K562 (cell line): ENCODE measurements at regions not wholly inside any gene's neighbourhood (a gene's known extent, or its start where the extent isn't known, plus 50 kb on each side); places are given as distances from the start of the nearest gene placed in this dataset.

Experiments
- ATAC-seq: fragments of 200-7000 bp; cut with Tn5 transposase; 3 replicates; pipeline ENCODE4 v1.9.1; 2020; ENCODE audit warnings: moderate library complexity
- BruUV-seq: library from RNA; stranded (reverse); fragments of 400-500 nt; replicated peaks from 2 replicates; lab custom pipeline; 2021; lab: Mats Ljungman, UMichigan
- CTCF ChIA-PET: fragments of 300-600 bp; formaldehyde crosslinking; extraction: SDS; loops from one replicate; lab custom pipeline; 2021; ENCODE audit warnings: low intra/inter-chr PET ratio; lab: Yijun Ruan, JAX
- POLR2A ChIA-PET: fragments of 300-600, 350-650 bp; sonication (Branson Sonifier 250); formaldehyde crosslinking; extraction: SDS; loops from one replicate; lab custom pipeline; 2021; ENCODE audit warnings: antibody characterized with exemption, inconsistent platforms; lab: Yijun Ruan, JAX
- DNase-seq, 4 experiments: peaks; one replicate each; pipeline versions ENCODE4 v3.0.0 to v3.0.0-alpha.2; 2011 to 2018; ENCODE audit warnings: low spot score in 3 of 4, mixed read lengths in 3 of 4; ENCODE audit errors: extremely low read depth in 1 of 4
- FAIRE-seq: peaks from 2 replicates; lab custom pipeline; 2011; peaks lifted over from hg19 to GRCh38; lab: Jason Lieb, UNC
- H2AFZ ChIP-seq: 2 replicates; pipeline ENCODE4 v1.6.0; 2011; ENCODE audit warnings: low read depth, low read length, control low read depth, inconsistent platforms
- H3K27ac ChIP-seq: fragments of 200-600 bp; 3 replicates; pipeline ENCODE4 v1.8.0; 2011; ENCODE audit warnings: low read depth, mild to moderate bottlenecking, control low read depth, inconsistent platforms, low read length, moderate library complexity, mixed read lengths; ENCODE audit errors: extremely low read depth
- H3K27me3 ChIP-seq, 2 experiments: fragments of 300-600 bp in 1 of 2; 2 replicates in 1 of 2; 3 replicates in 1 of 2; pipeline versions ENCODE4 v1.6.0 to v1.8.0; 2011; ENCODE audit warnings: inconsistent platforms in 2 of 2, low read length in 2 of 2, mild to moderate bottlenecking in 1 of 2, mixed read lengths in 1 of 2, moderate library complexity in 1 of 2; ENCODE audit not compliant: control insufficient read depth in 2 of 2, insufficient read depth in 2 of 2
- H3K36me3 ChIP-seq: fragments of 300-600 bp; 3 replicates; pipeline ENCODE4 v1.8.0; 2011; ENCODE audit warnings: mild to moderate bottlenecking, low read length, inconsistent platforms; ENCODE audit not compliant: control insufficient read depth, insufficient read depth
- H3K4me1 ChIP-seq, 2 experiments: fragments of 200-600 bp in 1 of 2; replicated peaks in 1 of 2; 2 replicates in 1 of 2; 3 replicates in 1 of 2; pipeline versions ENCODE4 v1.5.1 to v1.8.0; 2011; ENCODE audit warnings: inconsistent platforms in 2 of 2, low read length in 2 of 2, mild to moderate bottlenecking in 1 of 2, mixed read lengths in 1 of 2, moderate library complexity in 1 of 2; ENCODE audit not compliant: control insufficient read depth in 2 of 2, insufficient read depth in 2 of 2
- H3K4me2 ChIP-seq: 2 replicates; pipeline ENCODE4 v1.6.1; 2011; ENCODE audit warnings: low read length, control low read depth, inconsistent platforms, mixed read lengths; ENCODE audit not compliant: insufficient read depth
- H3K4me3 ChIP-seq: fragments of 200-600 bp; sonication (generic), shearing (Covaris generic); 2 replicates; pipeline ENCODE4 v1.5.1; 2016; ENCODE audit warnings: control low read depth, inconsistent platforms
- H3K79me2 ChIP-seq: fragments of 200-600 bp; 3 replicates; pipeline ENCODE4 v1.8.0; 2011; ENCODE audit warnings: low read length, inconsistent platforms; ENCODE audit not compliant: control insufficient read depth, insufficient read depth
- H3K9ac ChIP-seq, 2 experiments: 2 replicates each; pipeline versions ENCODE4 v1.6.0 to v1.6.1; 2011; ENCODE audit warnings: low read depth in 2 of 2, low read length in 2 of 2, control low read depth in 1 of 2, inconsistent platforms in 1 of 2, mild to moderate bottlenecking in 1 of 2, mixed read lengths in 1 of 2; ENCODE audit not compliant: insufficient read depth in 1 of 2
- H3K9me1 ChIP-seq: one replicate; pipeline ENCODE4 v1.6.0; 2011; ENCODE audit warnings: inconsistent platforms, mild to moderate bottlenecking, low read length, moderate library complexity; ENCODE audit not compliant: control insufficient read depth, insufficient read depth
- H3K9me3 ChIP-seq: replicated peaks from 2 replicates; pipeline ENCODE4 v1.5.1; 2011; ENCODE audit warnings: low read depth, low read length, inconsistent platforms; ENCODE audit not compliant: control insufficient read depth, insufficient read depth
- H4K20me1 ChIP-seq: replicated peaks from 2 replicates; pipeline ENCODE4 v1.6.1; 2011; ENCODE audit warnings: low read length, inconsistent platforms, mixed read lengths; ENCODE audit not compliant: control insufficient read depth, insufficient read depth
- FUS ChIP-seq: fragments of 200-400 bp; formaldehyde crosslinking; optimal IDR thresholded peaks from 2 replicates; pipeline ENCODE3; 2017; ENCODE audit warnings: low read depth, low read length
- HDAC3 ChIP-seq: fragments of 450-650 bp; IDR thresholded peaks from 2 replicates; pipeline ENCODE4 v1.6.1; 2018; ENCODE audit warnings: borderline replicate concordance, mild to moderate bottlenecking, moderate library complexity; ENCODE audit not compliant: partially characterized antibody
- NR4A1 ChIP-seq, 2 experiments: fragments of 250-450 bp in 1 of 2; fragments of 450-650 bp in 1 of 2; sonication (Bioruptor Pico) in 1 of 2; IDR thresholded peaks; 2 replicates each; pipeline versions ENCODE4 v1.4.0 to v1.6.1; 2016 to 2020; ENCODE audit warnings: mild to moderate bottlenecking in 2 of 2, missing compliant biosample characterization in 1 of 2, missing genetic modification characterization in 1 of 2, moderate library complexity in 1 of 2
- ZKSCAN1 ChIP-seq: fragments of 150-350 bp; IDR thresholded peaks from 2 replicates; pipeline ENCODE4 v1.6.1; 2016; ENCODE audit warnings: low read depth, low read length
- ZNF232 ChIP-seq: sonication (generic); formaldehyde crosslinking; IDR thresholded peaks from 2 replicates; pipeline ENCODE4 v1.8.0; 2022; ENCODE audit warnings: mild to moderate bottlenecking, missing genetic modification reagents
- ZNF311 ChIP-seq: fragments of 250-450 bp; sonication (Bioruptor Pico); IDR thresholded peaks from 2 replicates; pipeline ENCODE4 v1.4.0; 2020; ENCODE audit warnings: mild to moderate bottlenecking, moderate library complexity
- ZNF668 ChIP-seq: fragments of 250-450 bp; sonication (Bioruptor Pico); IDR thresholded peaks from 2 replicates; pipeline ENCODE4 v1.8.0; 2022; ENCODE audit warnings: mild to moderate bottlenecking, inconsistent platforms
- WGBS: fragments of 100-300 bp; shearing (Covaris generic); methylation state at CpG from one replicate; pipeline ENCODE4 v1.1.6; 2016; ENCODE audit warnings: low coverage, mixed read lengths; ENCODE audit not compliant: insufficient coverage; ENCODE audit errors: missing lambda C conversion rate; 5-methylcytosine and 5-hydroxymethylcytosine counted together
- in situ Hi-C: fragments of 300-500 bp; cut with MboI; formaldehyde crosslinking; loops from 4 replicates; pipeline ENCODE4 v1.15.0; 2018; ENCODE audit warnings: inconsistent platforms, mixed read lengths
- intact Hi-C: fragments of 100-400 bp; cut with micrococcal nuclease; formaldehyde crosslinking; loops from 2 replicates; pipeline ENCODE4 v1.14.2; 2022
- TF ChIP-seq, protein P1 (sequence below): fragments of 450-650 bp; formaldehyde crosslinking; IDR thresholded peaks from 2 replicates; pipeline ENCODE4 v1.4.0; 2020; ENCODE audit warnings: mild to moderate bottlenecking, moderate library complexity
- TF ChIP-seq, protein P2 (sequence below): IDR thresholded peaks from 2 replicates; pipeline ENCODE4 v1.6.1; 2011; ENCODE audit not compliant: insufficient read length; ENCODE audit errors: extremely low read depth
- TF ChIP-seq, protein P3 (sequence below): fragments of 450-650 bp; IDR thresholded peaks from 2 replicates; pipeline ENCODE4 v1.7.0; 2016; ENCODE audit warnings: borderline replicate concordance
- TF ChIP-seq, protein P4 (sequence below): fragments of 200-800 bp; sonication (Bioruptor generic); IDR thresholded peaks from 2 replicates; pipeline ENCODE4 v1.6.1; 2017; ENCODE audit warnings: missing genetic modification characterization, missing compliant biosample characterization
- TF ChIP-seq, protein P5 (sequence below), 2 experiments: fragments of 450-650 bp in 1 of 2; IDR thresholded peaks; 2 replicates each; pipeline ENCODE4 v1.6.1; 2011 to 2017; ENCODE audit warnings: low read depth in 2 of 2, antibody characterized with exemption in 1 of 2, borderline replicate concordance in 1 of 2, low read length in 1 of 2, mild to moderate bottlenecking in 1 of 2, mixed read lengths in 1 of 2; ENCODE audit not compliant: control insufficient read depth in 1 of 2

DNA sequence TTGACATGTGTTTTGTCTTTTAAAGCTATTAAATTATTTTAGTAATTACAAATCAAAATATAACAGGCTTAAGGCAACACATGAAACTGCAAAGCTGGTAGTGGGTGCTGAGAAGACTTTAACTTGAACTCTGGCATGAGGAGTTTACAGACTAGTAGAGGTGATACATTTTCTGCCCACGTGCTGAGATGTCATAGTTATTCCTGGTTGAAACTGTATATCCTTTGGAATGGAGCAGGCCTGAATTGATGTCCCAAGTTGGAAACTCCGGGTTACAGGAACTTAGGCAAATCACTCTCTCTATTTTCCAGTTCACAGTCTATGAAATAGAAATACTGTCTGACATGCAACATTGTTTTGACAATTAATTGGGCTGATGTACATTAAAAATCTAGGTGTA, 177.1 kb upstream of the NOL4 start:
- ChIA-PET CTCF (no interaction called here), POLR2A (no interaction called here)
- FAIRE-seq (no peak), ATAC-seq (no peak), DNase-seq (no peak)
- in situ Hi-C loops (no loop called here), intact Hi-C loops (no loop called here)
- H3K36me3 ChIP-seq = no peaks in the 10 kb centered on the region
- no peaks in the 10 kb centered on the region for H3K79me2 ChIP-seq
- no peak overlapping the region for H3K4me2 ChIP-seq
- no peaks in the 10 kb centered on the region for H3K27me3 ChIP-seq
- H3K9ac ChIP-seq = no peak overlapping the region
- no peak overlapping the region for H3K27ac ChIP-seq
- 0% methylated on average over 2 of the region's 2 CpGs for WGBS
- H3K4me3 ChIP-seq = no peak overlapping the region
- H3K4me1 ChIP-seq = no peaks in the 10 kb centered on the region
- no peaks in the 10 kb centered on the region for H4K20me1 ChIP-seq
- H3K9me1 ChIP-seq = no peaks in the 10 kb centered on the region
- no peak overlapping the region for H2AFZ ChIP-seq
- BruUV-seq = no TSS peak
- no peaks in the 10 kb centered on the region for H3K9me3 ChIP-seq
- TF ChIP-seq, protein P1, sequence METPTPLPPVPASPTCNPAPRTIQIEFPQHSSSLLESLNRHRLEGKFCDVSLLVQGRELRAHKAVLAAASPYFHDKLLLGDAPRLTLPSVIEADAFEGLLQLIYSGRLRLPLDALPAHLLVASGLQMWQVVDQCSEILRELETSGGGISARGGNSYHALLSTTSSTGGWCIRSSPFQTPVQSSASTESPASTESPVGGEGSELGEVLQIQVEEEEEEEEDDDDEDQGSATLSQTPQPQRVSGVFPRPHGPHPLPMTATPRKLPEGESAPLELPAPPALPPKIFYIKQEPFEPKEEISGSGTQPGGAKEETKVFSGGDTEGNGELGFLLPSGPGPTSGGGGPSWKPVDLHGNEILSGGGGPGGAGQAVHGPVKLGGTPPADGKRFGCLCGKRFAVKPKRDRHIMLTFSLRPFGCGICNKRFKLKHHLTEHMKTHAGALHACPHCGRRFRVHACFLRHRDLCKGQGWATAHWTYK = no peak
- TF ChIP-seq, protein P2, sequence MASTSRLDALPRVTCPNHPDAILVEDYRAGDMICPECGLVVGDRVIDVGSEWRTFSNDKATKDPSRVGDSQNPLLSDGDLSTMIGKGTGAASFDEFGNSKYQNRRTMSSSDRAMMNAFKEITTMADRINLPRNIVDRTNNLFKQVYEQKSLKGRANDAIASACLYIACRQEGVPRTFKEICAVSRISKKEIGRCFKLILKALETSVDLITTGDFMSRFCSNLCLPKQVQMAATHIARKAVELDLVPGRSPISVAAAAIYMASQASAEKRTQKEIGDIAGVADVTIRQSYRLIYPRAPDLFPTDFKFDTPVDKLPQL = no peak
- TF ChIP-seq, protein P3, sequence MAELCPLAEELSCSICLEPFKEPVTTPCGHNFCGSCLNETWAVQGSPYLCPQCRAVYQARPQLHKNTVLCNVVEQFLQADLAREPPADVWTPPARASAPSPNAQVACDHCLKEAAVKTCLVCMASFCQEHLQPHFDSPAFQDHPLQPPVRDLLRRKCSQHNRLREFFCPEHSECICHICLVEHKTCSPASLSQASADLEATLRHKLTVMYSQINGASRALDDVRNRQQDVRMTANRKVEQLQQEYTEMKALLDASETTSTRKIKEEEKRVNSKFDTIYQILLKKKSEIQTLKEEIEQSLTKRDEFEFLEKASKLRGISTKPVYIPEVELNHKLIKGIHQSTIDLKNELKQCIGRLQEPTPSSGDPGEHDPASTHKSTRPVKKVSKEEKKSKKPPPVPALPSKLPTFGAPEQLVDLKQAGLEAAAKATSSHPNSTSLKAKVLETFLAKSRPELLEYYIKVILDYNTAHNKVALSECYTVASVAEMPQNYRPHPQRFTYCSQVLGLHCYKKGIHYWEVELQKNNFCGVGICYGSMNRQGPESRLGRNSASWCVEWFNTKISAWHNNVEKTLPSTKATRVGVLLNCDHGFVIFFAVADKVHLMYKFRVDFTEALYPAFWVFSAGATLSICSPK = no peak
- TF ChIP-seq ZKSCAN1 = no peak
- TF ChIP-seq, protein P4, sequence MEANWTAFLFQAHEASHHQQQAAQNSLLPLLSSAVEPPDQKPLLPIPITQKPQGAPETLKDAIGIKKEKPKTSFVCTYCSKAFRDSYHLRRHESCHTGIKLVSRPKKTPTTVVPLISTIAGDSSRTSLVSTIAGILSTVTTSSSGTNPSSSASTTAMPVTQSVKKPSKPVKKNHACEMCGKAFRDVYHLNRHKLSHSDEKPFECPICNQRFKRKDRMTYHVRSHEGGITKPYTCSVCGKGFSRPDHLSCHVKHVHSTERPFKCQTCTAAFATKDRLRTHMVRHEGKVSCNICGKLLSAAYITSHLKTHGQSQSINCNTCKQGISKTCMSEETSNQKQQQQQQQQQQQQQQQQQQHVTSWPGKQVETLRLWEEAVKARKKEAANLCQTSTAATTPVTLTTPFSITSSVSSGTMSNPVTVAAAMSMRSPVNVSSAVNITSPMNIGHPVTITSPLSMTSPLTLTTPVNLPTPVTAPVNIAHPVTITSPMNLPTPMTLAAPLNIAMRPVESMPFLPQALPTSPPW = no peak
- no peak for TF ChIP-seq ZNF232 (CRISPR knock-in tag)
- no peak for TF ChIP-seq HDAC3
- no peak for TF ChIP-seq ZNF668 (CRISPR knock-in tag)
- TF ChIP-seq, protein P5, sequence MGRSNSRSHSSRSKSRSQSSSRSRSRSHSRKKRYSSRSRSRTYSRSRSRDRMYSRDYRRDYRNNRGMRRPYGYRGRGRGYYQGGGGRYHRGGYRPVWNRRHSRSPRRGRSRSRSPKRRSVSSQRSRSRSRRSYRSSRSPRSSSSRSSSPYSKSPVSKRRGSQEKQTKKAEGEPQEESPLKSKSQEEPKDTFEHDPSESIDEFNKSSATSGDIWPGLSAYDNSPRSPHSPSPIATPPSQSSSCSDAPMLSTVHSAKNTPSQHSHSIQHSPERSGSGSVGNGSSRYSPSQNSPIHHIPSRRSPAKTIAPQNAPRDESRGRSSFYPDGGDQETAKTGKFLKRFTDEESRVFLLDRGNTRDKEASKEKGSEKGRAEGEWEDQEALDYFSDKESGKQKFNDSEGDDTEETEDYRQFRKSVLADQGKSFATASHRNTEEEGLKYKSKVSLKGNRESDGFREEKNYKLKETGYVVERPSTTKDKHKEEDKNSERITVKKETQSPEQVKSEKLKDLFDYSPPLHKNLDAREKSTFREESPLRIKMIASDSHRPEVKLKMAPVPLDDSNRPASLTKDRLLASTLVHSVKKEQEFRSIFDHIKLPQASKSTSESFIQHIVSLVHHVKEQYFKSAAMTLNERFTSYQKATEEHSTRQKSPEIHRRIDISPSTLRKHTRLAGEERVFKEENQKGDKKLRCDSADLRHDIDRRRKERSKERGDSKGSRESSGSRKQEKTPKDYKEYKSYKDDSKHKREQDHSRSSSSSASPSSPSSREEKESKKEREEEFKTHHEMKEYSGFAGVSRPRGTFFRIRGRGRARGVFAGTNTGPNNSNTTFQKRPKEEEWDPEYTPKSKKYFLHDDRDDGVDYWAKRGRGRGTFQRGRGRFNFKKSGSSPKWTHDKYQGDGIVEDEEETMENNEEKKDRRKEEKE (IDR thresholded peaks at IDR 0.05; ENCODE audit: borderline replicate concordance in 1 of 2, control insufficient read depth in 1 of 2, low read depth in 2 of 2, low read length in 1 of 2) = no peak
- no peak for TF ChIP-seq ZNF311 (CRISPR knock-in tag)
- TF ChIP-seq FUS = no peak
- no peak for TF ChIP-seq NR4A1 (CRISPR knock-in tag; IDR thresholded peaks at IDR 0.05)
- no peak for TF ChIP-seq NR4A1 (tag; IDR thresholded peaks at IDR 0.05)
